ENCODE measurements at regions not wholly inside any gene's neighbourhood (a gene's known extent, or its start where the extent isn't known, plus 50 kb on each side); places are given as distances from the start of the nearest gene placed in this dataset.

DNA sequence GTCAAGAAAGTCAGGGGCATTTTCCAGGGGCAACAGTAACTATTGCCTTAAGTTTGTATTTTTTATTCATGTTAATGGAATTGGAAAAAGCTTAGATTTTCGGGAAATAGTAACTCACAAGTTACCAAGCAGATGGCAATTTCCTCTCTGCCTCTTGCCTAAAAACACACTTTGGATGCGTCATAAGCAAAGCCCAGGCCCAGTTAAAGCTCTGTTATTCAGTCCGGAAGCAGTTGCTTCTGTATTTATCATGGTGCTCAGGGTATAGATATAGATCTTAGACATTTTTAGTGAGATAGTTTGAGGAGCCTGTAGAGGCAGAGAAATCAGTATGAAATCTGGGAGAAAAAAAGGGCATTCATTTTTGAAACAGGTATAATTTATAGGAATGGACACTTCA lies 260.3 kb upstream of the TNC start:
- TF ChIP-seq CTCF (IDR thresholded peaks at IDR 0.05), result no peak
- H3K36me3 Mint-ChIP-seq (ENCODE audit: unreplicated experiment), result no peaks in the 10 kb centered on the region
- H3K9me3 Mint-ChIP-seq (ENCODE audit: unreplicated experiment), result peaks cover 4% of the 10 kb centered on the region
- H3K27ac Mint-ChIP-seq (ENCODE audit: unreplicated experiment), result no peak overlapping the region
- H3K4me3 Mint-ChIP-seq (ENCODE audit: unreplicated experiment), result no peak overlapping the region
- DNase-seq (ENCODE audit: extremely low spot score, unreplicated experiment), result no peak
- H3K27me3 Mint-ChIP-seq (ENCODE audit: unreplicated experiment), result no peaks in the 10 kb centered on the region
- peaks cover 15% of the 10 kb centered on the region for H3K4me1 Mint-ChIP-seq (ENCODE audit: unreplicated experiment)

GRCh38 chr9:115378758-115379157 lies 260.8 kb upstream of the TNC start:
- TF ChIP-seq CTCF (IDR thresholded peaks at IDR 0.05), result no peak
- Mint-ChIP-seq H3K4me1 (ENCODE audit: unreplicated experiment) (peaks cover 10% of the 10 kb centered on the region), H3K36me3 (ENCODE audit: unreplicated experiment) (peaks cover 2% of the 10 kb centered on the region)

GRCh38 chr9:115379719-115380118 lies 261.8 kb upstream of the TNC start:
- peaks cover under 1% of the 10 kb centered on the region for H3K4me1 Mint-ChIP-seq (ENCODE audit: unreplicated experiment)
- no peaks in the 10 kb centered on the region for H3K27me3 Mint-ChIP-seq (ENCODE audit: unreplicated experiment)

More at GRCh38 chr9:115378758-115379157, 260.8 kb upstream of the TNC start:
- no peak overlapping the region for H3K4me3 Mint-ChIP-seq (ENCODE audit: unreplicated experiment)
- DNase-seq (ENCODE audit: extremely low spot score, unreplicated experiment), result no peak
- H3K9me3 Mint-ChIP-seq (ENCODE audit: unreplicated experiment), result peaks cover 9% of the 10 kb centered on the region
- no peaks in the 10 kb centered on the region for H3K27me3 Mint-ChIP-seq (ENCODE audit: unreplicated experiment)
- no peak overlapping the region for H3K27ac Mint-ChIP-seq (ENCODE audit: unreplicated experiment)

DNA sequence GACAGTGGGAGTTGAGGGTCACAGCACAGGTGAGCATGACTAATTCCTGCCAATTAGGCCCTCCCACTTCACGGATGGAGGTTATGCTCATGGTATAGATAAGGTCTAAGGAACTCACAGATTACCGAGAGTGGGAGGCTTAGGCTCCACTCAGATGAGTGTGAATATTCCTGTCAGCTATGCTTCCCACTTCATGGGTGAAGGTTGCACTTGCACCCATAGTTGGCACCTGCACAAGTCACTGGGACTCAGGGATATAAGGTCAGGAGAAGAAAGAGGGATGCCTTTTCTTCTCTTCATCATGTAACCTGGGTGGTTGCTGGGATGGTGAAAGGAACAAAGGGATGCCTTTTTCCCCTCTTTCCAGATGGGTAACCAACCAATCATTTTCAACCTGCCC lies 264.9 kb upstream of the TNC start:
- DNase-seq (ENCODE audit: extremely low spot score, unreplicated experiment), result no peak
- no peaks in the 10 kb centered on the region for H3K27me3 Mint-ChIP-seq (ENCODE audit: unreplicated experiment)
- no peaks in the 10 kb centered on the region for H3K4me1 Mint-ChIP-seq (ENCODE audit: unreplicated experiment)
- no peak overlapping the region for H3K27ac Mint-ChIP-seq (ENCODE audit: unreplicated experiment)
- H3K9me3 Mint-ChIP-seq (ENCODE audit: unreplicated experiment), result peaks cover 11% of the 10 kb centered on the region
- H3K36me3 Mint-ChIP-seq (ENCODE audit: unreplicated experiment), result peaks cover 2% of the 10 kb centered on the region
- no peak overlapping the region for H3K4me3 Mint-ChIP-seq (ENCODE audit: unreplicated experiment)
- no peak for TF ChIP-seq CTCF (IDR thresholded peaks at IDR 0.05)

More at GRCh38 chr9:115379719-115380118, 261.8 kb upstream of the TNC start:
- no peak for TF ChIP-seq CTCF (IDR thresholded peaks at IDR 0.05)
- peaks cover 2% of the 10 kb centered on the region for H3K36me3 Mint-ChIP-seq (ENCODE audit: unreplicated experiment)
- no peak for DNase-seq (ENCODE audit: extremely low spot score, unreplicated experiment)
- no peak overlapping the region for H3K4me3 Mint-ChIP-seq (ENCODE audit: unreplicated experiment)
- no peak overlapping the region for H3K27ac Mint-ChIP-seq (ENCODE audit: unreplicated experiment)
- peaks cover 11% of the 10 kb centered on the region for H3K9me3 Mint-ChIP-seq (ENCODE audit: unreplicated experiment)

- DNase-seq (ENCODE audit: extremely low spot score, unreplicated experiment), result no peak
- H3K27ac Mint-ChIP-seq (ENCODE audit: unreplicated experiment), result no peak overlapping the region
- H3K9me3 Mint-ChIP-seq (ENCODE audit: unreplicated experiment), result peaks cover 11% of the 10 kb centered on the region
- no peak for TF ChIP-seq CTCF (IDR thresholded peaks at IDR 0.05)
- no peak overlapping the region for H3K4me3 Mint-ChIP-seq (ENCODE audit: unreplicated experiment)
- H3K27me3 Mint-ChIP-seq (ENCODE audit: unreplicated experiment), result no peaks in the 10 kb centered on the region
- H3K4me1 Mint-ChIP-seq (ENCODE audit: unreplicated experiment), result peaks cover 4% of the 10 kb centered on the region
- peaks cover 4% of the 10 kb centered on the region for H3K36me3 Mint-ChIP-seq (ENCODE audit: unreplicated experiment)
These were observed 267.6 kb upstream of the TNC start for GRCh38 chr9:115385383-115386122.
